ENCODE measurements at regions not wholly inside any gene's neighbourhood (a gene's known extent, or its start where the extent isn't known, plus 50 kb on each side); places are given as distances from the start of the nearest gene placed in this dataset.
A peak's percentile ranks its signal among the peaks of the same experiment; 100 is the strongest.

DNA sequence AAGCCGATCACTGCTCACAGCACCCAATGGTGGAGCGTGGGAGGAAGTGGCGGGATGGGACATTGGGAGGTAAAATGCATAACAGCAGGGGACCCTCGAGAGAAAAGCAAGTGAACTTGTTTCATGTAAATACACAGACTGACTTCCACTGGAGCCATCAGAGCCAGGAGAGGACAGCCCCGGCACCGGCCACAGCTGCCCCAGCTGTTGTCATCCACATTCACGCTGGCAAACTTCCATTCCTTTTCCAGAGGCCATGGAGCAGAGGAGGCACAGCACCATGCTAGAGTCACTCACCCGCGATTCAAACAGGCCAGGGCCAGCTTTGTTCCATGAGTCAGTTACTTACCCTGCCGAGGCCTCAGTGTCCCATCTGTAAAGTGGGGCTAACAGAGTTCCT lies 610.9 kb upstream of the SALL3 start:
- ATAC-seq (no peak), DNase-seq (peak in 2 of 4 donors; percentile 3 to 7)
- TF ChIP-seq, protein P1, sequence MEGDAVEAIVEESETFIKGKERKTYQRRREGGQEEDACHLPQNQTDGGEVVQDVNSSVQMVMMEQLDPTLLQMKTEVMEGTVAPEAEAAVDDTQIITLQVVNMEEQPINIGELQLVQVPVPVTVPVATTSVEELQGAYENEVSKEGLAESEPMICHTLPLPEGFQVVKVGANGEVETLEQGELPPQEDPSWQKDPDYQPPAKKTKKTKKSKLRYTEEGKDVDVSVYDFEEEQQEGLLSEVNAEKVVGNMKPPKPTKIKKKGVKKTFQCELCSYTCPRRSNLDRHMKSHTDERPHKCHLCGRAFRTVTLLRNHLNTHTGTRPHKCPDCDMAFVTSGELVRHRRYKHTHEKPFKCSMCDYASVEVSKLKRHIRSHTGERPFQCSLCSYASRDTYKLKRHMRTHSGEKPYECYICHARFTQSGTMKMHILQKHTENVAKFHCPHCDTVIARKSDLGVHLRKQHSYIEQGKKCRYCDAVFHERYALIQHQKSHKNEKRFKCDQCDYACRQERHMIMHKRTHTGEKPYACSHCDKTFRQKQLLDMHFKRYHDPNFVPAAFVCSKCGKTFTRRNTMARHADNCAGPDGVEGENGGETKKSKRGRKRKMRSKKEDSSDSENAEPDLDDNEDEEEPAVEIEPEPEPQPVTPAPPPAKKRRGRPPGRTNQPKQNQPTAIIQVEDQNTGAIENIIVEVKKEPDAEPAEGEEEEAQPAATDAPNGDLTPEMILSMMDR (IDR thresholded peaks at IDR 0.05), result no peak
- H3K4me3 ChIP-seq, result no peak overlapping the region
- H3K9me3 ChIP-seq, result peaks cover 0 to 7% of the 10 kb centered on the region in 2 donors
- intact Hi-C loops (cut with DNase I), result no loop called here
- H3K36me3 ChIP-seq, result no peaks in the 10 kb centered on the region
- no peaks in the 10 kb centered on the region for H3K27me3 ChIP-seq
- H3K4me1 ChIP-seq, result no peaks in the 10 kb centered on the region
- no peak overlapping the region for H3K27ac ChIP-seq

DNA sequence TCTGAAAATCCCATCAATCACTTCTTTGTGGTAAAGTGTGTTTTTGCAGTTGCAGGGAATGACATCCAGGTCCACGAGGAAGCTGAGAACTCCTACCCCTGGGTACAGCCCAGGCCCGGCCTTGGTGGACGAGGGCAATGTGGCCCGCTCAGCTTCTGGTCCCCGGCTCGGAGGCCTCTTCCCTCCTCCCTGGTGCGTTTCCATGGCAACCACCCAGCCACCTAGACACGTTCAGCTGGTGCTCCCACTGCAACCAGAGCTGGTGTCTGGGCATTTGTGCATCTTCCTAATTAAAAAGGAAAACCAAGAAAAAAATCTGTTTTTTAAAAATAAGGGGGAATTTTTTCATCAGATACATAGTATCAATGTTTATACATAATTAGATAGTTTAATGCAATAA lies 603.6 kb upstream of the SALL3 start:
- TF ChIP-seq, protein P1 (IDR thresholded peaks at IDR 0.05), result no peak
- Histone ChIP-seq H3K4me1 (no peaks in the 10 kb centered on the region), H3K27me3 (no peaks in the 10 kb centered on the region), H3K36me3 (no peaks in the 10 kb centered on the region), H3K9me3 (peaks cover 0 to 5% of the 10 kb centered on the region in 2 donors), H3K27ac (no peak overlapping the region), H3K4me3 (no peak overlapping the region)
- ATAC-seq, result no peak
- DNase-seq, result no peak
- intact Hi-C loops (cut with DNase I), result no loop called here

DNA sequence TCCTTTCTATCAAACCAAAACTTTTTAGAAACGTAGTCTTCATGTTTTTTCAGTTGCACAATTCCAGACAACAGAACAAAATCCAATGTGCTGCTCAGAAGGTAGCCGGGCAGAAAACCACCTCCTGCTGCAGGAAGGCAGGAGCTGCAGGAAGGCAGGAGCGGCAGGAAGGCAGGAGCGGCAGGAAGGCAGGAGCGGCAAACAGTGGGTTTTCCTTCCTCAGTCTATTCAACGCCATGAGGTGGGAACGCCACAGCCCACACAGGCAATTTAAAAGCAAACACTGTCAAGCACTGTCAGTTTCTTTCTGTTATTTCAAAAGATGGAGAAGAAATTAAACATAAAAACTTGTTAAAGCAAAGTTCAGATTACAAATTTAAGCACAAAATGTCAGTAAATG lies 601.2 kb upstream of the SALL3 start:
- H3K4me3 ChIP-seq, result no peak overlapping the region
- H3K27me3 ChIP-seq, result no peaks in the 10 kb centered on the region
- intact Hi-C loops (cut with DNase I), result no loop called here
- H3K36me3 ChIP-seq, result no peaks in the 10 kb centered on the region
- ATAC-seq (no peak), DNase-seq (no peak)
- TF ChIP-seq, protein P1 (IDR thresholded peaks at IDR 0.05), result no peak
- H3K27ac ChIP-seq, result no peak overlapping the region
- H3K9me3 ChIP-seq, result peaks cover 0 to 5% of the 10 kb centered on the region in 2 donors
- H3K4me1 ChIP-seq, result no peaks in the 10 kb centered on the region

DNA sequence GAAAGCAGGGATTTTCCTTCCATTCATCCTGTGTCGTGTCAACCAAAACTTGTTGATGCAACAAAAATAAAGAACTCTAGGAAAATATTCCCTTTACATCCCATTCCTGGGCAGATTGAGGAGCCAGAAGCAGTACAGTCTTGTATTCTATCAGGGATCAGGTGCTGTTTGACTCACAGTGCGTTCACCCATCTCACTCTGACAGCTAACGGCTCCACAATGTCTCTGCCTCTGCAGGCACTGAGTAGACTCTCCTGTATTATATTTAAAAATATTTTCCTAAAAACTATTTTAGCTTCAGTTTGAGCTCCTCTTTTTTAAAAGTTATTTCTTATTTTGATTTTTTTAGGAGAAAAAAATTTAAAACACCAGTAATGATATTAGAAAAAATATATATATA lies 600.6 kb upstream of the SALL3 start:
- no peak overlapping the region for H3K27ac ChIP-seq

DNA sequence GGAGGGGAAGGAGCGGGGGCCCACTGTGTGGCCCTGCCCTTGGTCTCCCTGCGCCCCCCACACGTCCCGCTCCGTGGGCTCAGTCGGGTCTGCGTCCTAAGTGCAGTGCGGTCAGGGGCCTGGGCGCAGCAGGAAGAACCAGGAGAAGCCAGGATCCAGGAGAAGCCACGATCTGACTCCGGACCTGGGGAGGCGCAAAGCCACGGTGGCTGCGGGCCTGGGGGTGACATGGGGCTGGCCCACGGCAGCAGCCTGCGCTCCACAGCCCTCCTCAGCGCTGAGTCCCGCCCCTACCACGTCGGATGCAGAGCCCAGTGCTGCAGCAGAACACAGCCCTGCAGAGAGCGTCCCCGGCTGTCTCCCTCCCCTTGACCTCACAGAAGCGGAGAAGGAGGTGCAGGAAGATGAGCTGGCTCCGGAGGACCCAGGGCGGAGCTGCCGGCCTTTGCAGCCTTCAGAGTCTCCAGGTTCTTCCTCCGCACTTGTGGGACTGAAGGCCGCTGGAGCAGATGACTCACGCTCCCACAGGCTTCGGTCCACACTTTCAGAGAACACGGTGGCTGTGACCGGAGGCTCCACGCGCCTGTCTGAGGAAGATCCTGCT lies 589.2 kb upstream of the SALL3 start:
- DNase-seq (peak in 1 of 4 donors; percentile 75), ATAC-seq (no peak)
- Histone ChIP-seq H3K36me3 (no peaks in the 10 kb centered on the region), H3K27ac (no peak overlapping the region), H3K4me3 (no peak overlapping the region), H3K4me1 (no peaks in the 10 kb centered on the region), H3K27me3 (peaks cover 0 to 9% of the 10 kb centered on the region in 2 donors), H3K9me3 (peaks cover 0 to 17% of the 10 kb centered on the region in 2 donors)
- TF ChIP-seq, protein P1 (IDR thresholded peaks at IDR 0.05), result no peak
- intact Hi-C loops (cut with DNase I), result no loop called here

More for the DNA sequence above, 600.6 kb upstream of the SALL3 start:
- H3K4me1 ChIP-seq, result no peaks in the 10 kb centered on the region
- no peaks in the 10 kb centered on the region for H3K27me3 ChIP-seq
- ATAC-seq, result no peak
- H3K4me3 ChIP-seq, result no peak overlapping the region
- intact Hi-C loops (cut with DNase I), result no loop called here
- DNase-seq, result no peak
- TF ChIP-seq, protein P1 (IDR thresholded peaks at IDR 0.05), result no peak
- no peaks in the 10 kb centered on the region for H3K36me3 ChIP-seq
- H3K9me3 ChIP-seq, result peaks cover 0 to 5% of the 10 kb centered on the region in 2 donors

Data from left lung (tissue), 4 donors.